GM23338 (cell line): ENCODE measurements at regions not wholly inside any gene's neighbourhood (a gene's known extent, or its start where the extent isn't known, plus 50 kb on each side); places are given as distances from the start of the nearest gene placed in this dataset.

Experiments
- ATAC-seq: fragments of 200-7000 bp; cut with Tn5 transposase; 3 replicates; pipeline ENCODE4 v1.9.1; 2020
- DNase-seq: peaks from one replicate; pipeline ENCODE4 v3.0.0-alpha.2; 2015; ENCODE audit warnings: low spot score
- H2AFZ ChIP-seq: fragments of 200-600 bp; sonication (generic); 2 replicates; pipeline ENCODE4 v1.8.0; 2016; ENCODE audit warnings: antibody characterized with exemption, mild to moderate bottlenecking, moderate library complexity
- H3F3A ChIP-seq: fragments of 200-600 bp; sonication (generic); replicated peaks from 2 replicates; pipeline ENCODE4 v1.8.0; 2017; ENCODE audit warnings: antibody characterized with exemption, mixed run types, low read depth
- H3K27ac ChIP-seq: fragments of 200-600 bp; sonication (generic); 2 replicates; pipeline ENCODE4 v1.6.1; 2016; ENCODE audit warnings: low read depth
- H3K27me3 ChIP-seq: fragments of 200-600 bp; sonication (generic); 2 replicates; pipeline ENCODE4 v1.8.0; 2016; ENCODE audit warnings: mild to moderate bottlenecking, mixed run types, moderate library complexity; ENCODE audit not compliant: insufficient read depth
- H3K36me3 ChIP-seq: fragments of 200-600 bp; sonication (generic); 2 replicates; pipeline ENCODE4 v1.8.0; 2016; ENCODE audit warnings: mild to moderate bottlenecking; ENCODE audit not compliant: insufficient read depth
- H3K4me1 ChIP-seq: fragments of 200-600 bp; sonication (generic); 2 replicates; pipeline ENCODE4 v1.8.0; 2016; ENCODE audit warnings: mild to moderate bottlenecking, moderate library complexity; ENCODE audit not compliant: insufficient read depth
- H3K4me2 ChIP-seq: fragments of 200-600 bp; sonication (generic); 2 replicates; pipeline ENCODE4 v1.7.1; 2017; ENCODE audit warnings: mixed run types
- H3K4me3 ChIP-seq: fragments of 200-600 bp; sonication (generic); 2 replicates; pipeline ENCODE4 v1.6.1; 2016; ENCODE audit warnings: mixed run types
- H3K79me2 ChIP-seq: fragments of 200-600 bp; sonication (generic); replicated peaks from 2 replicates; pipeline ENCODE4 v1.8.0; 2017; ENCODE audit warnings: mild to moderate bottlenecking; ENCODE audit not compliant: insufficient read depth
- H3K9me2 ChIP-seq: fragments of 200-600 bp; sonication (generic); 2 replicates; pipeline ENCODE4 v1.8.0; 2017; ENCODE audit not compliant: insufficient read depth
- H4K20me1 ChIP-seq: fragments of 200-600 bp; sonication (generic); replicated peaks from 2 replicates; pipeline ENCODE4 v1.8.0; 2017; ENCODE audit warnings: mild to moderate bottlenecking; ENCODE audit not compliant: insufficient read depth
- H3K27ac Mint-ChIP-seq: 2 replicates; pipeline ENCODE4 v1.8.0; 2020; ENCODE audit warnings: inconsistent platforms, mild to moderate bottlenecking, moderate library complexity, mixed read lengths
- H3K27me3 Mint-ChIP-seq: 3 replicates; pipeline ENCODE4 v1.8.0; 2022; ENCODE audit warnings: low read depth, mild to moderate bottlenecking, moderate library complexity, mixed read lengths, inconsistent platforms; ENCODE audit not compliant: insufficient read depth, poor library complexity
- H3K36me3 Mint-ChIP-seq: 3 replicates; pipeline ENCODE4 v1.8.0; 2021; ENCODE audit warnings: low read depth, mild to moderate bottlenecking, inconsistent platforms, moderate library complexity, mixed read lengths
- H3K4me1 Mint-ChIP-seq: 3 replicates; pipeline ENCODE4 v1.8.0; 2020; ENCODE audit warnings: mild to moderate bottlenecking, inconsistent platforms, mixed read lengths
- H3K4me3 Mint-ChIP-seq: 3 replicates; pipeline ENCODE4 v1.8.0; 2021; ENCODE audit warnings: moderate library complexity, mild to moderate bottlenecking, inconsistent platforms, mixed read lengths
- H3K9me3 Mint-ChIP-seq: 3 replicates; pipeline ENCODE4 v1.8.0; 2020; ENCODE audit warnings: moderate library complexity, mild to moderate bottlenecking, inconsistent platforms, mixed read lengths
- CREB1 ChIP-seq: fragments of 250-450 bp; sonication (Bioruptor Pico); IDR thresholded peaks from 2 replicates; pipeline ENCODE4 v1.5.0; 2020; ENCODE audit warnings: low read depth, mild to moderate bottlenecking, moderate library complexity
- EZH2 ChIP-seq: fragments of 200-600 bp; sonication (generic); IDR thresholded peaks from one replicate; pipeline ENCODE4 v1.8.0; 2017; ENCODE audit warnings: antibody characterized with exemption, mild to moderate bottlenecking, low read depth; ENCODE audit not compliant: unreplicated experiment
- ZNF462 ChIP-seq: fragments of 250-450 bp; sonication (Bioruptor Pico); IDR thresholded peaks from 2 replicates; pipeline ENCODE4 v1.5.0; 2020; ENCODE audit warnings: mild to moderate bottlenecking, moderate library complexity

GRCh38 chr12:76183459-76184186 lies 99.1 kb upstream of the NAP1L1 start:
- Mint-ChIP-seq H3K4me3 (no peak overlapping the region), H3K4me1 (peaks cover 5% of the 10 kb centered on the region; the same call in 2 of the 3 replicates), H3K27me3 (peaks cover 2% of the 10 kb centered on the region), H3K9me3 (no peaks in the 10 kb centered on the region), H3K36me3 (no peaks in the 10 kb centered on the region), H3K27ac (no peak overlapping the region)
- no peak overlapping the region for H3K4me2 ChIP-seq
- no peaks in the 10 kb centered on the region for H3K79me2 ChIP-seq
- no peaks in the 10 kb centered on the region for H3K27me3 ChIP-seq
- H3K4me1 ChIP-seq = no peaks in the 10 kb centered on the region
- H3K36me3 ChIP-seq = no peaks in the 10 kb centered on the region
- H3K4me3 ChIP-seq = no peak overlapping the region
- no peak for TF ChIP-seq ZNF462
- DNase-seq (no peak), ATAC-seq (no peak)
- no peak overlapping the region for H3K27ac ChIP-seq
- H3F3A ChIP-seq = no peaks in the 10 kb centered on the region
- peak overlapping the region; percentile 59; the same call in 1 of the 2 replicates for H2AFZ ChIP-seq
- H3K9me2 ChIP-seq = 0 out of 2 replicates have a peak, but pooled peaks cover 2% of the 10 kb centered on the region
- H4K20me1 ChIP-seq = no peaks in the 10 kb centered on the region

GRCh38 chr12:76180401-76181277 lies 96.2 kb upstream of the NAP1L1 start:
- no peaks in the 10 kb centered on the region for H3K36me3 ChIP-seq
- Mint-ChIP-seq H3K4me3 (no peak overlapping the region), H3K9me3 (no peaks in the 10 kb centered on the region), H3K27ac (no peak overlapping the region), H3K4me1 (no peaks in the 10 kb centered on the region), H3K27me3 (no peaks in the 10 kb centered on the region), H3K36me3 (no peaks in the 10 kb centered on the region)
- H3K27me3 ChIP-seq = no peaks in the 10 kb centered on the region
- no peak overlapping the region for H3K27ac ChIP-seq
- peak; percentile 24 for DNase-seq
- H3K79me2 ChIP-seq = no peaks in the 10 kb centered on the region
- ATAC-seq = peak; percentile 64
- H2AFZ ChIP-seq = no peak overlapping the region
- H3K9me2 ChIP-seq = no peaks in the 10 kb centered on the region
- no peak overlapping the region for H3K4me2 ChIP-seq
- no peaks in the 10 kb centered on the region for H4K20me1 ChIP-seq
- H3K4me1 ChIP-seq = no peaks in the 10 kb centered on the region; the same call in 1 of the 2 replicates
- no peak overlapping the region for H3K4me3 ChIP-seq
- no peaks in the 10 kb centered on the region for H3F3A ChIP-seq
- no peak for TF ChIP-seq CREB1 (CRISPR knock-in tag)
- no peak for TF ChIP-seq ZNF462
- no peak for TF ChIP-seq EZH2
